GM18505 (cell line): ENCODE measurements at regions not wholly inside any gene's neighbourhood (a gene's known extent, or its start where the extent isn't known, plus 50 kb on each side); places are given as distances from the start of the nearest gene placed in this dataset.
"Not testable (repeated sequence)": the region's sequence is repeated elsewhere in the genome, so short reads cannot be mapped to it uniquely, and the experiment has no call there.

Experiments
- ATAC-seq: cut with Tn5 transposase; IDR thresholded peaks from one replicate; pipeline ENCODE4 v1.9.1; 2021; ENCODE audit not compliant: unreplicated experiment
- POLR2A ChIP-seq: IDR thresholded peaks from 4 replicates; pipeline ENCODE4 v1.6.1; 2011; ENCODE audit warnings: borderline replicate concordance; ENCODE audit not compliant: insufficient read depth, insufficient read length; ENCODE audit errors: extremely low read depth

DNA sequence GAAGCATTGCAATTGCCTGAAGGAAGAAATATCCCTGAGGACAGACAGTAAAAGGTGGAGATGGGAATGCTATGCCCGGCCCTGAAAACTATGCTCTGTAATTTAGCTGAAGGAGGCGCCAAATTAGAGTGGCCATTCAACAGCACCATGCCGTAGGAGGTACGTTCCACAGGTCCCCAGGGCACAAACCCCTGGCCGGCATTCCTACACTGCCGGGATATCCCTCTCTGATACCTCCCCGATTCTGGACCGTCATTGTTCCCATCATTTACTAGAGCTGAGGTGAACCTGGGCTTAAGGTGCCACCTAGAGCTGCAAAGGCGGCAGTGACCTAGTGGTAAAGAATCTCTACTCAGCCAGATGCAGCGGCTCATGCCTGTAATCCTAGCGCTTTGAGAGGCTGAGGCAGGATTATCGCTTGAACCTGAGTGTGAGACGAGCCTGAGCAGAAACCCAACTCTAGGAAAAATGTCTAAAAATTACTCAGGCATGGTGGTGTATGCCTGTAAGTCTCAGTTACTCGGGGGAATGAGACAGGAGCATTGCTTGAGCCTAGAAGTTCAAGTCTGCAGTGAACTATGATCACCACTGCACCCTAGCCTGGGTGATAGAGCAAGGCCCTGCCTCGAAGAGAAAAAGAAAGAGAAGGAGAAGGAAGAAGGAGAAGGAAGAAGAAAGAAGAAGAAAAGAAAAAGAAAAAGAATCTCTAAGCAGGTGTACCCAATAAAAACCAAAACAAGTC lies 53.0 kb upstream of the TNKS2 start:
- TF ChIP-seq POLR2A: no peak
- no peak for ATAC-seq

DNA sequence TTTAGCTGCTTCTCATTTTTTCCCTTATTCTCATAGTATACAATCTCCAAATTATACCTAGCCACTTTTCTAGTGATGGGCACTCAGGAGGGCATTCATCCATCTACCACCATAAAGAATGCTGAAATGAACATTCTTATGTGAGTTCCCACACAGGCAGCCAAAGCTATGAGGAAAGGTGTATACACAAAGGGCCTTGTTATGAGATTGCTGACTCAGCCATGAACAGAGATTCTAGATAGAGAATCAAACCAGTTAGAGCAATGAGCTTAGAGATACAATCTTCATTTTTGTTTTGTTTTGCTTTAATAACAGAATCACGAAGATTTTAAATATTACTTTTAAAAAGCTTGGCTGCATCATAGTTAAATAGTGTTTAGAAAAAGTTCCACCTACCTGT lies 54.8 kb upstream of the TNKS2 start:
- no peak for TF ChIP-seq POLR2A
- no peak for ATAC-seq

GRCh38 chr10:91742229-91742628 lies 56.0 kb upstream of the TNKS2 start:
- TF ChIP-seq POLR2A: no peak
- ATAC-seq: no peak

DNA sequence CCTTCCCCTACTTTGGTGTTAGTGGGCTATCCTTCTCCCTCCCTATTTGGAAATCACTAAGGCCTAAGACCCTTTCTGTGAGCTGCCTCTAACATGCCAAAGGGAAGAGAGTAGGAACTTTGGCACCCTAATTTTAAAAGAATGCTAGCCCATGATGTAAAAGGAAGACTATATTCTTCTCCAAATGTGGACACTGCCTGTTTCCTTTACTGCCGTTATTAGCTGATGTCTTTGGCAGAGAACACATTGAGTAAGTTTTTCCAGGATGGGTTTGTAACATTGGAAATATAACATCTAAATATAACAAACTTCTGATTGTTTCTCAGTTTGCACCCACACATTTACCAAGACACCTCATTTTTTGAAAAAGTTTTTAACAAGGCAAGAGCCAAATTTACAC lies 56.9 kb upstream of the TNKS2 start:
- no peak for ATAC-seq
- TF ChIP-seq POLR2A: no peak

DNA sequence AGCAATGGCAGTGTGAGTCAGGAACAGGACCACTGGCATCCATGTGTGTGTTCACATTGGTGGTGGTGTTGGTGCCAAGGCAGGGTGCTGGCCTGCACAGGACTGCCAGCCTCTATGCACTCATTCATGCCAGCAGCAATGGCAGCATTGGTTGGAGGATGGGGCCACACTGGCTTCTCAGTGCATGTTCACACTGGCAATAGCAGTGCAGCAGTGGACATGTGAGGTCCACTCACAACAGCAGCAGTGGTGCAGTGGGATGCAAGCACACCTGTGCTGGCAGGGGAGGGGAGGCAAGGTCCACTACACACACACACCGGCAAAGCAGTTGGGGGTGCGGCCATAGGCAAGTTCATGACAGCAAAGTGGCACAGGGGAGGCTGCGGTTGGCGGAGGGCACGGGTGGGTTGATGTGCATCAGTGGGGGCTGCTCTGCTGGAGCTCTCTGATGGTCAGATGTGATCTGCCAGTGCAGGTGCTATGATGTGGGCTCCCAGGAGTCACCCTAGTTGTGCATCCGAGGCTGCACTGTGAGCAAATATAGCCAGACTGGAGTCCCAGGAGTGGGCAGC lies 57.8 kb upstream of the TNKS2 start:
- TF ChIP-seq POLR2A: no peak
- no peak for ATAC-seq

DNA sequence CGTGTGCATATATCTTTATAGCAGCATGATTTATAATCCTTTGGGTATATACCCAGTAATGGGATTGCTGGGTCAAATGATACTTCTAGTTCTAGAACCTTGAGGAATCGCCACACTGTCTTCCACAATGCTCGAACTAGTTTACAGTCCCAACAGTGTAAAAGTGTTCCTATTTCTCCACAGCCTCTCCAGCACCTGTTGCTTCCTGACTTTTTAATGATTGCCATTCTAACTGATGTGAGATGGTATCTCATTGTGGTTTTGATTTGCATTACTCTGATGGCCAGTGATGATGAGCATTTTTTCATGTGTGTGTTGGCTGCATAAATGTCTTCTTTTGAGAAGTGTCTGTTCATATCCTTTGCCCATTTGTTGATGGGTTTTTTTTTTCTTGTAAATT lies 66.0 kb upstream of the TNKS2 start:
- ATAC-seq: not testable (repeated sequence)

DNA sequence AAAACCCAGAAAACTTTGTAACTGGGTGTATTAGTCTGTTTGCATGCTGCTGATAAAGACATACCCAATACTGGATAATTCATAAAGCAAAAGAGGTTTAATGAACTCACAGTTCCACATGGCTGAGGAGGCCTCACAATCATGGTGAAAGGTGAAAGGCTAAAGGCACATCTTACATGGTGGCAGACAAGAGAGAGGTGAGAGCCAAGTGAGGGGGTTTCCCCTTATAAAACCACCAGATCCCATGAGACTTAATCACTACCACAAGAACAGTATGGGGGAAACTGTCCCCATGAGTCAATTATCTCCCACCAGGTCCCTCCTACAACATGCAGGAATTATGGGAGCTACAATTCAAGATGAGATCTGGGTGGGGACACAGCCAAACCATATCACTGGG lies 68.9 kb upstream of the TNKS2 start:
- ATAC-seq: not testable (repeated sequence)

GRCh38 chr10:91726355-91726754 lies 71.9 kb upstream of the TNKS2 start:
- TF ChIP-seq POLR2A: no peak
- ATAC-seq: no peak

DNA sequence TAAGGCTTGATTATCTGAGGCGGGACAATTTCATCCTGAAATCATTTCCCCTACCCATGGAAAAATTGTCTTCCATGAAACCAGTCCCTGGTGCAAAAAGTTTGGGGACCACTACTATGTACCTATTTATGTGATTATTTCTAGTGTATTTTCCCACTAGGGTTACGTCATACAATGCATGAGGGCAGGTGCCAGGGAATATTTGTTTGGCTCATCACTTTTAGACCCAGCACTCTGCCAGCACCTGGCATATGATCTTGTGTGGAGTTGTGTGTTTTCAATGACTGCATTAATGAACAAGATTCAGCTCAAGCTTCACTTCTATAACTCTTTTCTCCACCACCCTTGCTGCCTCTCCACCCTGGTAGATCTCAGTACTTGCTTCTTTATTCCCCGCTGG lies 73.3 kb upstream of the TNKS2 start:
- no peak for ATAC-seq
- no peak for TF ChIP-seq POLR2A

DNA sequence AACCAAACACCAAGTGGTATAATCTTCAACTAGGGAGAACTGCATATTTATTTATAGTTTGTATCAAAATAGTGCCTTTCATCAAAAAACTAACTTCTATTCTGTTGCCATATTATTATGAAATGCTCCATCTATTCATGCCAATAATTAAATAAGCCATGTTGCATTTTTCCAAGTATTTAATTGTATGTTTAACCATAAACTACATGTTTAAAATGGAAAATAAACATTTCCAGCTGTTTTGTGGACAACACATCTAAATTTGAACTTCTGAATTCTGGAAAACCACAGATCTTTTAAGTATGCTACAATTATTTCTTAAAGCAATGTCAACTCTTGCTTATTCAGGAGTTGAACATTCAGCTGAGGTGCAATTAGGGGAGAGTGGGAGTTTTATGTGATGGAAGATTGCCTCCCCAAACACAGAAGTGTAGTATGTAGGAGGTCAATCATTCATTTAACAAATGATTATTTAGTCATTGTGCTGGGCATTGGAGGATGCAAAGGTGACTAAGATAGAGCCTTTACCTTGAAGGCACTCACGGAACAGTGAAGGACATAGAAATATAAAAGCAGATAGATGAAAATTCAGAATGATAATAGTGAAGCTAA lies 80.7 kb upstream of the PPP1R3C start:
- no peak for TF ChIP-seq POLR2A
- no peak for ATAC-seq

- TF ChIP-seq POLR2A: no peak
- peak; percentile 53 for ATAC-seq
Observed at GRCh38 chr10:91711885-91712680, 79.2 kb upstream of the PPP1R3C start.

GRCh38 chr10:91709394-91709798 lies 76.5 kb upstream of the PPP1R3C start:
- no peak for ATAC-seq
- no peak for TF ChIP-seq POLR2A

- no peak for TF ChIP-seq POLR2A
- no peak for ATAC-seq
Observed at GRCh38 chr10:91708174-91708861, 75.4 kb upstream of the PPP1R3C start.
